ENCODE measurements at regions not wholly inside any gene's neighbourhood (a gene's known extent, or its start where the extent isn't known, plus 50 kb on each side); places are given as distances from the start of the nearest gene placed in this dataset.

DNA sequence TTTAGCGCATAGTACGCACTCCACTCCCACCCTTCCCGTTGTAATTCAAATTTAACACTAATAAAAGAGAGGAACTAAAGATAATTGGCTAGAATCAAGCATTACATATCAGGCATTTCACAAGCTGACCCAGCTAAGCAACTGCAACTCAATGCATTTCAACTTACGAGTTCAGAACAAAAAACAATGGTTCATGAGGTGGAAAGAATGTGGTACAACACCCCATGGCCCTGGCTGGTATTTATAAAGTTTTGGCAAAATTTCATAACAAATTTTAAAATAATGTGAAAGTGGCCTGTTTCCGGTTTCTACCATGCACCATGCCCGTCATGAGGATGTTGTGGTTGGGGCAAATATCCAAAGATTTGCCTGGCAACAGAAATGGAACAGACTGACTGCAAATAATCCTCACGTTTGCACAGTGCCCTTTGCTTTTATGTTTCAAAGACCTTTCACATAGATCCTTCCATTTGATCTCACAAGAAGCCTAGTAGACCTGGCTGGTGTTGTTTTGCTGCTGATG, 455.3 kb upstream of the NR2F2 start:
- Histone ChIP-seq H3K79me2 (ENCODE audit: control insufficient read depth in 1 of 2, insufficient read depth in 2 of 2, low read length in 2 of 2) (no peaks in the 10 kb centered on the region), H2AFZ (ENCODE audit: low read length) (0 out of 2 replicates have a peak overlapping the region, but pooled peaks have one; percentile 78), H3K14ac (ENCODE audit: insufficient read length) (no peak overlapping the region), H3K9me3 (ENCODE audit: insufficient read depth in 2 of 2, low read depth in 1 of 2, low read length in 1 of 2) (no peaks in the 10 kb centered on the region), H3K27me3 (replicated peaks in 1 of 4; ENCODE audit: control insufficient read depth in 3 of 4, extremely low read depth in 1 of 4, insufficient read depth in 3 of 4, low read length in 3 of 4) (no peaks in the 10 kb centered on the region), H3K56ac (replicated peaks; ENCODE audit: insufficient read length, low read depth, low read length) (no peak overlapping the region), H3K23ac (ENCODE audit: insufficient read length) (no peak overlapping the region), H3K9ac (replicated peaks in 1 of 4; ENCODE audit: extremely low read depth in 1 of 4, low read depth in 3 of 4, low read length in 3 of 4) (no peak overlapping the region), H3K23me2 (ENCODE audit: low read depth, low read length) (no peaks in the 10 kb centered on the region), H3K27ac (ENCODE audit: low read depth, low read length) (no peak overlapping the region), H3K79me1 (ENCODE audit: low read depth, low read length) (no peaks in the 10 kb centered on the region), H4K5ac (ENCODE audit: insufficient read length, low read depth, low read length) (no peak overlapping the region), H2BK20ac (ENCODE audit: low read length) (no peak overlapping the region), H2AK5ac (ENCODE audit: low read depth, low read length) (no peak overlapping the region), H4K91ac (replicated peaks; ENCODE audit: insufficient read length, low read length) (no peak overlapping the region), H3K4me2 (ENCODE audit: insufficient read depth in 1 of 2, low read depth in 2 of 2, low read length in 2 of 2) (no peak overlapping the region), H4K20me1 (replicated peaks in 1 of 2; ENCODE audit: control insufficient read depth in 1 of 2, insufficient read depth in 2 of 2, low read length in 2 of 2) (no peaks in the 10 kb centered on the region), H2BK5ac (ENCODE audit: low read depth, low read length) (no peak overlapping the region), H3K18ac (ENCODE audit: extremely low read depth, low read length) (no peak overlapping the region), H2BK15ac (ENCODE audit: low read length) (no peak overlapping the region), H2BK120ac (replicated peaks; ENCODE audit: low read depth, low read length) (no peak overlapping the region), H2BK12ac (ENCODE audit: low read depth, low read length) (no peak overlapping the region), H3K4me3 (ENCODE audit: extremely low read depth in 1 of 4, insufficient read depth in 2 of 4, low read depth in 3 of 4, low read length in 4 of 4) (no peak overlapping the region), H3K4ac (replicated peaks; ENCODE audit: insufficient read length, low read depth, low read length) (no peak overlapping the region), H3K36me3 (ENCODE audit: control insufficient read depth in 2 of 4, insufficient read depth in 4 of 4, low read length in 3 of 4) (no peaks in the 10 kb centered on the region), H4K8ac (ENCODE audit: extremely low read depth, insufficient read depth, low read length) (no peak overlapping the region), H3K4me1 (replicated peaks in 1 of 4; ENCODE audit: control insufficient read depth in 3 of 4, insufficient read depth in 4 of 4, low read length in 3 of 4) (peaks cover 0 to 2% (median 0%) of the 10 kb centered on the region in 4 experiments; a peak in 1 of 7 replicates)
- ChIA-PET POLR2A (ENCODE audit: partially characterized antibody) (no interaction called here), CTCF (ENCODE audit: partially characterized antibody) (interaction anchor here (0.6 kb wide), 1 partner anchor 607 kb away, joined by 3 read pairs; no protein-coding TSS in a partner anchor)
- no peak for FAIRE-seq
- no peak for DNase-seq (ENCODE audit: low read depth in 1 of 2, low spot score in 2 of 2)
- WGBS, 2 experiments (ENCODE audit: extremely low coverage in 1 of 2, insufficient coverage in 1 of 2, insufficient read length in 1 of 2, insufficient replicate concordance in 2 of 2, low coverage in 1 of 2, low lambda C conversion rate in 2 of 2, missing lambda C conversion rate in 1 of 2), result 81% methylated on average over 7 of the region's 7 CpGs; no CpG with 5 or more reads in 1 of the 2 experiments
- no peak for TF ChIP-seq RAD21 (IDR thresholded peaks at IDR 0.05 in 1 of 2, conservative IDR thresholded peaks at IDR 0.05 in 1 of 2; ENCODE audit: low read depth in 2 of 2, low read length in 2 of 2)
- TF ChIP-seq SIN3A (conservative IDR thresholded peaks at IDR 0.05 in 1 of 2, IDR thresholded peaks at IDR 0.05 in 1 of 2; ENCODE audit: low read depth in 1 of 2, low read length in 2 of 2), result no peak
- TF ChIP-seq MAX (IDR thresholded peaks at IDR 0.05), result no peak
- TF ChIP-seq CBX8 (IDR thresholded peaks at IDR 0.05; ENCODE audit: borderline replicate concordance, low read depth, low read length), result no peak
- TF ChIP-seq KDM1A (IDR thresholded peaks at IDR 0.05; ENCODE audit: borderline replicate concordance, low read length), result no peak
- no peak for TF ChIP-seq CBX5 (IDR thresholded peaks at IDR 0.05; ENCODE audit: low read depth, low read length)
- TF ChIP-seq JUND (IDR thresholded peaks at IDR 0.05; ENCODE audit: low read length), result no peak
- no peak for TF ChIP-seq ZNF274 (IDR thresholded peaks at IDR 0.05; ENCODE audit: borderline replicate concordance, extremely low read depth, low read length)
- no peak for TF ChIP-seq BACH1 (IDR thresholded peaks at IDR 0.05; ENCODE audit: low read length)
- TF ChIP-seq POU5F1 (IDR thresholded peaks at IDR 0.05; ENCODE audit: low read depth, low read length), result no peak
- TF ChIP-seq CREB1 (IDR thresholded peaks at IDR 0.05), result no peak
- no peak for TF ChIP-seq MAFK (IDR thresholded peaks at IDR 0.05; ENCODE audit: low read depth, low read length)
- no peak for TF ChIP-seq NRF1 (IDR thresholded peaks at IDR 0.05; ENCODE audit: low read depth, low read length)
- TF ChIP-seq KDM4A (IDR thresholded peaks at IDR 0.05; ENCODE audit: low read depth, low read length, severe bottlenecking), result no peak
- no peak for TF ChIP-seq SP1 (IDR thresholded peaks at IDR 0.05; ENCODE audit: low read depth, low read length)

Measured in H1 (cell line).